HG03175 (cell line): ENCODE measurements at regions not wholly inside any gene's neighbourhood (a gene's known extent, or its start where the extent isn't known, plus 50 kb on each side); places are given as distances from the start of the nearest gene placed in this dataset.
"Not testable (repeated sequence)": the region's sequence is repeated elsewhere in the genome, so short reads cannot be mapped to it uniquely, and the experiment has no call there.

ENCODE experiments used
- ATAC-seq: cut with Tn5 transposase; IDR thresholded peaks from one replicate; pipeline ENCODE4 v1.9.1; 2021; ENCODE audit warnings: mild to moderate bottlenecking, moderate library complexity; ENCODE audit not compliant: unreplicated experiment

DNA sequence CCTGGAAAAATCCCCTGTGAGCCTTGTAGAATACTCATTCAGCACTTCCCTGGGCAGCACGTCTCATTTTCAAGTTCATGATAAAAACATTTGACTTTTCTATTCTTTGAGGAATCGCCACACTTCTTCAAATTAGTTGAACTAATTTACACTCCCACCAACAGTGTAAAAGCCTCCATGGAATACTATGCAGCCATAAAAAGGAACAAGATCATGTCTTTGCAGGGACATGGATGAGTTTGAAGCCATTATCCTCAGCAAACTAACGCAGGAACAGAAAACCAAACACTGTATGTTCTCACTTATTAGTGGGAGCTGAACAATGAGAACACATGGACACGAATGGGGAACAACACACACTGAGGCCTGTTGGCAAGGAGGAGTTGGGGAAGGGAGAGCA lies 102.0 kb upstream of the HEY2 start:
- ATAC-seq: no peak

DNA sequence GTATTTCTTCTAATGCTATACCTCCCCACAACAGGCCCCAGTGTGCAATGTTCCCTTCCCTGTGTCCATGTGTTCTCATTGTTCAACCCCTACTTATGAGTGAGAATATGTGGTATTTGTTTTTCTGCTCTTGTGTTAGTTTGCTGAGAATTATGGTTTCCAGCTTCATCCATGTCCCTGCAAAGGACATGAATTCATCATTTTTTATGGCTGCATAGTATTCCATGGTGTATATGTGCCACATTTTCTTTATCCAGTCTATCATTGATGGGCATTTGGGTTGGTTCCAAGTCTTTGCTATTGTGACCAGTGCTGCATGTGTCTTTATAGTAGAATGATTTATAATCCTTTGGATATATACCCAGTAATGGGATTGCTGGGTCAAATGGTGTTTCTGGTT lies 95.7 kb upstream of the HEY2 start:
- not testable (repeated sequence) for ATAC-seq

GRCh38 chr6:125655511-125655910 lies 93.9 kb upstream of the HEY2 start:
- ATAC-seq: no peak

- no peak for ATAC-seq
Measured at GRCh38 chr6:125656287-125656870, 93.1 kb upstream of the HEY2 start.

- no peak for ATAC-seq
Measured at GRCh38 chr6:125658136-125658535, 91.3 kb upstream of the HEY2 start.

DNA sequence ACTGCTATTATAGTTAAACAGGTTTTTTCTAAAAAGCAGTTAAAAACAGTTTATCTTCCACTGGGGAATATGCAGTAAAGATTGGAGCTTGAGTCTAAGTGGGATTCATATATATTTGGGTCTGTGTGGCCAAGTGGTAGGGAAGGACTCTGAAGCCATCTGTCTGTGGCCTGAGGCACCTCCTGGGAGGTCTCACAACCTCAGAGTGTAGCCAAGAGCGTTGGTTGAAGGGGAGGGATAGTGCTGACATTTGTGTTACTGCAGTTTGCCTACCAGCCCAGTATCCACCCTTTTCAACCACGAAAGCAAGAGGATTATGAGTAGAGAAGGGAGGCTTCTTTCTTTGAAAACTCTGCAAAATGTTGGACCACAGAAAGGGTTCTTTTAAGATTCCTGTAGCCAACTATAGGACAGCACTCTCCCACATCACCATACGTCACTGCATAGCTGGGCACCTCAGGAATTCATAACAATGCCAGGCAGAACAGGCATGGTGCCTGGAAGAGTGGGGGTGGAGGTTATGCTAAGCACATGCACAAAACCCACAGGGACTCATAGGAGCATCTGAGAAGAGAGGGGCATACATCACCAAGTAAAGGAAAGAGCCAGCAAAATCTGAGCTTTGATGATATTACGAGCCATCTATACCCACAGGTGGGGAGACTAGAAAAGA lies 90.5 kb upstream of the HEY2 start:
- no peak for ATAC-seq

DNA sequence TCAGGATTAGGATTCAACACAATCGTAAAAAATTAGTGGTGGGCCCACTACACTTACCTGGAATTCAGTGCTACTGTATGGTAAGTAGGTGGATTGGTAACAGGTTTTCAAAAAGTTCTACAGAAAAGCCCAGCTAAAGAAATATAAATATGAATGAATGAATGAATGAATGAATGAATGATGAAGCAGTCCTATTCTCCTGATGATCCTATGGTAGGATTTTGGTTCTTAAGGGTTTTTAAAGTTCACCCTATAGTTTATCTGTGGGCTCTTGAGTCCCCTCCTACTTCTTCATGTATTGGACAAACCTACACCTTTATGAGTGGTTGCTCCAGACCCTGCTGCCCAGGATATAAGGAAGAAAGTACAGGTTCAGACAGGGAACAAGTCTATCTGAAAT lies 89.5 kb upstream of the HEY2 start:
- no peak for ATAC-seq

DNA sequence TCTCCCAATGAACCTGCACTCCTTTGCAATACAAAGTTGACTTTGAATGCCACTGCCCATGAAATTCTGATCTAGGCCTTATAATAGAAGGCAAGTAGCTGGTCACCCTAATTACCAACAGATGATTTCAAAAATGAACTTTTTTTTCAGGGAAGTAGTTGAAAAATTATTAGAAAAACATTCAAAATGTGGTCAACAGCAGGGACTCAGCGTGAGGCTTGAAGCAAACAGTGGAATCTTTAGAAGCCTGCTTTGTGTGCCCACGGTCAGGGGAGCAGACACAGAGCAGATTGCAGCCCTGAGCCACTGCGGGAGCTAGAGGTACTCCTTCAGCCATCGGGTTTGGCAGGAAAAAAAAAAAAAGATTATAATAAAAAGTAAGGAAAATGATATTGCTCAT lies 87.1 kb upstream of the HEY2 start:
- no peak for ATAC-seq

DNA sequence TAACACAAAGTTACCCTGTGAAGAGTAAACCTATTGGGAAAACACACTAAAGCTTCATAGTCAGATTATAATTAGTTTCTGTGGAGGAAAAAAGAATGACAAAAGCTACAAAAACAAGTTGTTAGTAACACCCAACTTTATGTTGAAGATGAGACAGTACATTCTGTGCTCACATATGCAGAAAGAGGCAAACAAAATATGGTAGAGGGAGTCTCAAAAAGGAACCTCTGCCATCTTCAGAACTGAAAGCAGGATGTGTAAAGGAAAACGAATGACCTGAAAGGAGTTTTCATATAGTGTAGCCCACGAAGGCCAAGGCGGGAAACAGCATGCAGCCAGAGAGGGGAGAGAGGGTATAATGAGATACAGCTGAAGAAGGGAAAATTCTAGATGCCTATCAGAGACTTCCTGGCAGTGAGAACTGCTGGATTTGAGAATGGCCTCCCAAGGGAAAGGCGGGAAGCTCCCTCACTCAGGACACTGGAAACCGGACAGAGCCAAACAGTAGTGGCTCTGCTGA lies 84.1 kb upstream of the HEY2 start:
- no peak for ATAC-seq

DNA sequence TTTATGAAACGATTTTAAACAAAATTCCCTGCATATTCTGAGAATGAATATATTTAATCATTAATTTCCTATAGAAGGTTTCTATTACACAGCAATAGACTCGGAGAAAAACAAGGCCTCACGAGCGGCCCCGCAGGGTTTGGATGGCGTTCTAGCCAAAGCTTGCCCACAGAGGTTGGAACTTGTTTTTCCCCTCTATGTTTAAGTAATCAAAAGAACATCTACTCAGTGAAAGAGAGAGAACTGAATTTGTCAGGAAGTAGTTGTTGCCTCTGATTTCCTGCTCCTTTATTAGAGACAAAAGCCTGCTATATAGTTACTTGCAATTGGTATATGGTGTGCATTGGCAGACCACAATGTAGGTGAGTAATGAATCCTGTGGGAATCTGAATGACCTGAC lies 82.1 kb upstream of the HEY2 start:
- no peak for ATAC-seq

DNA sequence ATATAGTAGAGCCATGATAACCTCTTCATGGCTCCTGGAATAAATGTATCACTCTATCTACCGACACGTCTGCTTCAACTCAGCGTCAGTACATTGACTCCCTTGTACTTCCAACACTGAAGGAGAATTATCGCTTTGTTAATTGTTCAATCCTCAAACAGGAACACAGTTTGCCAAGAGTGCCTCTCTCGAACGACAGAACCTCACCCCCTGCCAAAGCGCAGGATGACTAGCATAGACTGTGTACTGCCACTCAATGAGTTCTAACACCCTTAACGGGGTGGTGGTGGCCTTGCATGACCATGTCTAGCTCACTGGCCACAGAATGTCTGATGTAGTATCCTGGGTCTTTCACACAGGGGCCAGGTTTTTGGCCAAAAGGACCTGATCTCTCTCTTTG lies 81.4 kb upstream of the HEY2 start:
- ATAC-seq: no peak

- no peak for ATAC-seq
Measured at GRCh38 chr6:125670568-125670967, 78.9 kb upstream of the HEY2 start.

- no peak for ATAC-seq
Measured at GRCh38 chr6:125671323-125671722, 78.1 kb upstream of the HEY2 start.

GRCh38 chr6:125674230-125674629 lies 75.2 kb upstream of the HEY2 start:
- ATAC-seq: no peak

GRCh38 chr6:125678601-125679000 lies 70.8 kb upstream of the HEY2 start:
- no peak for ATAC-seq

DNA sequence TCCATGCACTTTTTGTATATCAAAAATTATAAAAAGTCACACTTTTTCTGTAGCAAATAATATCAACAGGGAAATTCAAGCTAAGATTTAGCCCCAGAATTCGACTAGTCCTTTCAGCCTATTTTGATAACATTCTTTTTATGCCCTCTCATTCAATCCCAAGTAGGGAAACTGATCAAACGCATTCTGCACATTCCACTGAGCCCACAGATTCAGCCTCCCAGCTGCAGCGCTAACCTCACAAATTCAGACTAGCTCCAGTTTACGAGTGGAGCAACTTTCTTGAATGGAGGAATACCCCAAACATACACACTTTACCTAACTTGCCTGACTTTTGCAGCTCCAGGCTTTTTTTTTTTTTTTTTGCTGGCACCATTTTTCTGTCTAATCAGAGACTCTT lies 70.3 kb upstream of the HEY2 start:
- ATAC-seq: no peak

DNA sequence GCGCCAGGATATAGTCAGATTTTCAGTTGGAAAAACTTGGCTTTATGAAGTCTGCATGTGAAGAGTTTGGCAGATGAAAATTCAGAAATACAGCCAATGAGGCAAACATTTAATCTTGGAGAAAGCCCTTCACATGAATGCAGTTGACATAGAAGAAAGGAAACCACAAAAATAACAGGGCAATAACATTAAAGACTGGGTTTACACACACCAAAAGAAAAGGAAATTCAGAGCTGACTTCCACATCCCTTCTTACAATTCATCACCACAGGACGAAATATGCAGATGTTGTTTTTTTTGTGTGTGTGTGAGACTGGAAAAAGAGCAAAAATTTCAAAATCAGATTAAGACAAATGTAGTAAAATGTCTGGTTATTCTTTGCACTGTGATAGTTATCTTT lies 69.8 kb upstream of the HEY2 start:
- ATAC-seq: no peak

DNA sequence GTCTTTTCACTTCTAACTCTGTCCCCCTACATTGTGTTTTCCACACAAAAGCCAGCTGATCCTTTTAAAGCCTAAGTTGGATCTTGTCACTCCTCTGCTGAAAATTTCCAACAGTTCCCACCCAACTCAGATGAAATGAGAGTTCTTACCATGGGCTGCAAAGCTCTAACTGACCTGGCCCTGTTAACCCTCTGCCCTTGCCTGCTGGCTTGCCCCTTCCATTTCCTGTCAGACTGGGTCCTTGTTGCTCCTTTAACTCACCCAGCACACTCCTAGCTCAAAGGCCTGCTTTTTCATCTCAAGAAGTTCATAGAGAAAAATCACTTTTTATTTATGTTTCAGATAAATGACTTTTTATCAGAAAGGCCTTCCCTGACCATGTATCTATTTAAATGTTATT lies 66.5 kb upstream of the HEY2 start:
- ATAC-seq: no peak

DNA sequence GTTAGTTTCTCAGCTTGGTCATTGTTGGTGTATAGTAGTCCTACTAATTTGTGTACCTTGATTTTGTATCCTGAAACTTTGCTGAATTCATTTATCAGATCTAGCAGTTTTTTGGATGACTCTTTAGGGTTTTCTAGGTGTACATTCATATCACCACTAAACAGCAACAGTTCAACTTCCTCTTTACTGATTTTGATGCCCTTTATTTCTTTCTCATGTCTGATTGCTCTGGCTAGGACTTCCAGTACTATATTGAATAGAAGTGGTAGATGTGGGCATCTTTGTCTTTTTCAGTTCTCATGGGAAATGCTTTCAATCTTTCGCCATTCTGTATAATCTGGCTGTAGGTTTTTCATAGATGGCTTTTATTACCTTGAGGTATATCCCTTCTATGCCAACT lies 61.3 kb upstream of the HEY2 start:
- ATAC-seq: no peak

- no peak for ATAC-seq
Measured at GRCh38 chr6:125693480-125693879, 56.0 kb upstream of the HEY2 start.

GRCh38 chr6:125699591-125699990 lies 49.8 kb upstream of the HEY2 start:
- ATAC-seq: no peak
